Brain microvascular endothelial cell (primary cell): ENCODE measurements at regions not wholly inside any gene's neighbourhood (a gene's known extent, or its start where the extent isn't known, plus 50 kb on each side); places are given as distances from the start of the nearest gene placed in this dataset.
A peak's percentile ranks its signal among the peaks of the same experiment; 100 is the strongest.
"Not testable (repeated sequence)": the region's sequence is repeated elsewhere in the genome, so short reads cannot be mapped to it uniquely, and the experiment has no call there.

Experiments
- DNase-seq: peaks from one replicate; pipeline ENCODE4 v3.0.0-alpha.2; 2020
- H3K27ac ChIP-seq: fragments of 250-450 bp; sonication (Bioruptor Pico); 2 replicates; pipeline ENCODE4 v1.5.1; 2020; ENCODE audit warnings: mild to moderate bottlenecking, moderate library complexity
- H3K27me3 ChIP-seq: fragments of 250-450 bp; sonication (Bioruptor Pico); replicated peaks from 2 replicates; pipeline ENCODE4 v1.5.1; 2020; ENCODE audit warnings: mild to moderate bottlenecking
- H3K36me3 ChIP-seq: fragments of 250-450 bp; sonication (Bioruptor Pico); replicated peaks from 2 replicates; pipeline ENCODE4 v1.5.1; 2020; ENCODE audit warnings: mild to moderate bottlenecking
- H3K4me3 ChIP-seq: 2 replicates; pipeline ENCODE4 v1.5.1; 2011; ENCODE audit warnings: low read depth, mild to moderate bottlenecking, control low read depth, low read length, moderate library complexity
- CTCF ChIP-seq: IDR thresholded peaks from 2 replicates; pipeline ENCODE4 v1.5.1; 2011; ENCODE audit warnings: low read depth, mild to moderate bottlenecking, moderate library complexity, low read length, control low read depth, inconsistent platforms; ENCODE audit errors: missing control alignments
- in situ Hi-C: cut with HindIII; loops from 2 replicates; pipeline ENCODE4 v1.10.0; 2017; ENCODE audit warnings: low sequenced_read_pairs, low pct_ligation_motif_present

- DNase-seq, result no peak
- H3K27ac ChIP-seq, result no peak overlapping the region
- no peaks in the 10 kb centered on the region for H3K36me3 ChIP-seq
- no peak overlapping the region for H3K4me3 ChIP-seq
- H3K27me3 ChIP-seq, result no peaks in the 10 kb centered on the region
- in situ Hi-C loops, result no loop called here
- no peak for TF ChIP-seq CTCF
Observed at GRCh38 chr12:82593143-82593542, 93.6 kb upstream of the TMTC2 start.

- no peak for TF ChIP-seq CTCF
- H3K36me3 ChIP-seq, result no peaks in the 10 kb centered on the region
- no peak overlapping the region for H3K27ac ChIP-seq
- in situ Hi-C loops, result no loop called here
- no peaks in the 10 kb centered on the region for H3K27me3 ChIP-seq
- no peak for DNase-seq
- no peak overlapping the region for H3K4me3 ChIP-seq
Observed at GRCh38 chr12:82593901-82594396, 92.8 kb upstream of the TMTC2 start.

- TF ChIP-seq CTCF, result no peak
- Histone ChIP-seq H3K27me3 (no peaks in the 10 kb centered on the region), H3K4me3 (no peak overlapping the region), H3K27ac (no peak overlapping the region), H3K36me3 (no peaks in the 10 kb centered on the region)
- DNase-seq, result no peak
- in situ Hi-C loops, result no loop called here
Observed at GRCh38 chr12:82595941-82596340, 90.8 kb upstream of the TMTC2 start.

- in situ Hi-C loops, result no loop called here
- Histone ChIP-seq H3K27me3 (no peaks in the 10 kb centered on the region), H3K27ac (no peak overlapping the region), H3K4me3 (no peak overlapping the region), H3K36me3 (no peaks in the 10 kb centered on the region)
- TF ChIP-seq CTCF, result no peak
- no peak for DNase-seq
Observed at GRCh38 chr12:82596483-82596882, 90.2 kb upstream of the TMTC2 start.

GRCh38 chr12:82600379-82600778 lies 86.3 kb upstream of the TMTC2 start:
- H3K36me3 ChIP-seq, result no peaks in the 10 kb centered on the region
- no peak overlapping the region for H3K4me3 ChIP-seq
- H3K27me3 ChIP-seq, result no peaks in the 10 kb centered on the region
- in situ Hi-C loops, result no loop called here
- no peak overlapping the region for H3K27ac ChIP-seq
- peak; percentile 12 for DNase-seq
- TF ChIP-seq CTCF, result no peak

GRCh38 chr12:82603647-82604046 lies 83.1 kb upstream of the TMTC2 start:
- in situ Hi-C loops, result not testable (repeated sequence)

More at GRCh38 chr12:82603647-82604046, 83.1 kb upstream of the TMTC2 start:
- not testable (repeated sequence) for H3K4me3 ChIP-seq, H3K27me3 ChIP-seq, DNase-seq, H3K27ac ChIP-seq, H3K36me3 ChIP-seq
